ENCODE measurements at regions not wholly inside any gene's neighbourhood (a gene's known extent, or its start where the extent isn't known, plus 50 kb on each side); places are given as distances from the start of the nearest gene placed in this dataset.

DNA sequence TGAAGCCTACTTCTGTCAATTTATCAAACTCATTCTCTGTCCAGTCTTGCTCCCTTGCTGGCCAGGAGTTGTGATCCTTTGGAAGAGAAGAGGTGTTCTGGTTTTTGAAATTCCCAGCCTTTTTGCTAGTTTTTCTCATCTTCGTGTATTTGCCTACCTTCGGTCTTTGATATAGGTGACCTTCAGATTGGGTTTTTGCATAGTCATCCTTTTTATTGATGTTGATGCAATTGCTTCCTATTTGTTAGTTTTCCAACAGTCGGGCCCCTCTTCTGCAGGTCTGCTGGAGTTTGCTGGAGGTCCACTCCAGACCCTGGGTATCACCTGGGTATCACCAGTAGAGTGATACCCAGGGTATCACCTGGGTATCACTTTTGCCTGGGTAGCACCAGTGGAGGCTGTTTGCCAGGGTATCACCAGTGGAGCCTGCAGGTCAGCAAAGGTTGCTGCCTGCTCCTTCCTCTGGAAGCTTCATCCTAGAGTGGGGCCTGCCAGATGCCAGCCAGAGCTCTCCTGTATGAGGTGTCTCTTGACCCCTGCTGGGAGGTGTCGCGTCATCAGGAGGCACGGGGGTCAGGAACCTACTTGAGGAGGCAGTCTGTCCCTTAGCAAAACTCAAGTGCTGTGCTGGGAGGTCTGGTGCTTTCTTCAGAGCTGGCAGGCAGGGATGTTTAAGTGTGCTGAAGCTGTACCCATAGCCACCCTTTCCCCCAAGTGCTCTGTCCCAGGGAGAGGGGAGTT is 684.2 kb downstream of the PCDH18 start:
- DNase-seq (ENCODE audit: low spot score), result no peak

DNA sequence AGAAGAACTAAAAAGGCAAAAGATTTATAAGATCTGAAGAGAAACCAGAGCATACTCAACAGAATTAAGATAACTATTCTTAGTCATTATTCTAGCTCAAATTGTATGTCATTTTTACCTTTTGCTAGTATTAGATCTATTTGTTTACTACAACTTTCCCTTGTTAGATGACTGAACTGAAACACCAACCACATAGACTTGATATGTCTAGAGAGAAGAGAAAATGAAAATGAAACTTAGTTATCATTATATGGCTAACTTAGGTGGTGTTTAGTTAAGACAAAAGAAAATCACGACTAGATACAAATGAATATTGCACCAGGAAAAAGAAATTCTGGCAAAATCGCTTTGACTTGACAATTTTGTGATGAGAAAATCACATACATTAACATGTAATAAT is 690.8 kb downstream of the PCDH18 start:
- DNase-seq (ENCODE audit: low spot score), result no peak

DNA sequence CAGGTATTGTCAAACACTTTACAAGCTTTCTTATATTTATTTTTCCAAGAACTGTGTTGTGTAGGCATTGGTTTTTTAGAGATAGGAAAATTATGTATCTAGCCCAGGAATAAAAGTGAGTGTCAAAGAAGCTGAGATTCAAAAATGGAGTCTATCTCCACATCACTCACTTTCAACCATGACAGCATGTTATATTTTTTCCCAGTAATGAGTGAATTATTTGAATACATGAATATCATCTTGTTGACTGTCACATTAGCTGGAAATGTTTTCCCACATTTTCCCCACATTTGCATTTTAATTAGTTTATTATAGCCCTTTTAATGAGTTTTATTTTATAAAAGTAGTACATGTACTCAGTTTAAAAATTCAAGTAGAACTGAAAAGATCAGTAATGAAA is 693.7 kb downstream of the PCDH18 start:
- DNase-seq (ENCODE audit: low spot score), result no peak

DNA sequence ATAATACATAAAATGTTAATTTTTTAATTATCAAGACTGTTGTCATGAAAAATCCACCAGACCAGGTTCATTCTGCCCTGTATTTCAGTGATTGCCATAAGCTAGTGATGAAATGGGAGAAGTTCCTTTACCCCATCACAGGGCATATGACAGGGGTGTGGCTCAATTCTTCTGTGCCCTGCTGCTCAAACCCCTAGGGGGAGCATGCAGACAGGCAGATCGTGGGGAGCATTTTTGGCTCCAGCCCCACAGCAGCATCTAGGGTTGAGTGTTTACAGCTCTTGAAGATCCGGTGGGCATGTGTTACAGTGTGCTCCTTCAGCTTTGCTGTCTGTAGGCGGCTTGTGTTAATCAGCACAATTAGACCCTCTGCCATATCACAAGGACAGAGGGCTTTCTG is 700.7 kb downstream of the PCDH18 start:
- no peak for DNase-seq (ENCODE audit: low spot score)

DNA sequence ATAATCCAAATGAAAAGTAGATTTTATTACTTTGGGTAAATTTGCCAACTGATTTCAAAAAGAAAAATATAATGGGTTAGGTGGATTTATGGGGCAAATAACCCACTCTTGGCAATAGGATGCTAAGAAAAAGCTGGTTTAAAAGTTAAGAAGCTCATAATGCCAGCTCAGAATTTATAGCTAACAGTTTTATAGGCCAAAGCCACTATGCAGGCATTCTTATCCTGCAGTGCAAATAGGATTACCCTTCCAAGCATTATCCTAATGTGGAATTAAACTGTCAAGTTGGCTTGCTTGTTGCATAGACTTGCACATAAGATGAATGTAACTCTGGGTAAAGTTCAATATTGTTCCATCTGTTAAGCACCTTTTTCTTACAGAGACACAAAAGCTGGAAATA is 703.0 kb downstream of the PCDH18 start:
- DNase-seq (ENCODE audit: low spot score), result no peak

DNA sequence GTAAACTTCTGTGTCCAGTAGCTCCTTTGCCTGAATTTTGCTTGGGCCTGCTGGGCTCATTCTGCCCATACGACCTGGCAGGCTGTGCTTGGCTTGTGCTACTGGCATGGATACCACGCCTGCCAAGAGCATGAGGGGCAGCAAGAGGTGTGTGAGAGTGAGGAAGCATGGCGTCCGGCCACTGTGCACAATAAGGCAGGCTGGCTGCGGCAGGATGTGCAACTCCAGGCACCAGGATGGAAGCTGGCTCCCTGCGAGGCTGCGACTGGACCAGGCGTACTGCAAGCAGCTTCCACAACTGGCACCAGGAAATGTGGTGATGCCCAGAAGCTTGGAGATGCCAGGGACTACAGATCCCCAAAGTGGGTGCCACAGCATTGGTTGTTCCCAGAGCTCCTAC is 709.3 kb downstream of the PCDH18 start:
- DNase-seq (ENCODE audit: low spot score), result no peak

DNA sequence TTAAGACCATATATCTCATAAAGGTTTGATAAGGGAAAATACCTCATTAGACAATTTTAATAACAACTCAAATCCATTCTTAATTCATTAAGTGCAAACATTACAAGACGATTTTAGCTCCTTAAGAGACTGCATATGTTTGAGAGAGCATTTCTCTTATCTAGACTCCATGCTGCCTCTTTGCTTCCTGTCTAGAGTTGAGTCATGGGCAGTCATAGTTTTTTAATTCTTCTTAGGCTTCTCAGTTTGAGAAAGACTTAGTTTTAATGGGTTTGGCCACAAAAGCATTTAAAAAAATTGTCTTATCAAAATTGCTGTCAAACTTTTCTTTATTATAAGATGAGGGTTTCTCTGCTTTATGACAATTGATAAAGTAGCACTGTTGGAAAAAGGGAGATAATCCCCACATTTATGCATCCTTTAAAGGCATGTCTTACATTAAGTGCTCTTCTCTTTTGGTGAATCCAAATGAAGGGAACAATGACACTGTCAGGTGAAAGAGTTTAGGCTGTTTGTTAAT is 713.4 kb downstream of the PCDH18 start:
- DNase-seq (ENCODE audit: low spot score), result no peak

DNA sequence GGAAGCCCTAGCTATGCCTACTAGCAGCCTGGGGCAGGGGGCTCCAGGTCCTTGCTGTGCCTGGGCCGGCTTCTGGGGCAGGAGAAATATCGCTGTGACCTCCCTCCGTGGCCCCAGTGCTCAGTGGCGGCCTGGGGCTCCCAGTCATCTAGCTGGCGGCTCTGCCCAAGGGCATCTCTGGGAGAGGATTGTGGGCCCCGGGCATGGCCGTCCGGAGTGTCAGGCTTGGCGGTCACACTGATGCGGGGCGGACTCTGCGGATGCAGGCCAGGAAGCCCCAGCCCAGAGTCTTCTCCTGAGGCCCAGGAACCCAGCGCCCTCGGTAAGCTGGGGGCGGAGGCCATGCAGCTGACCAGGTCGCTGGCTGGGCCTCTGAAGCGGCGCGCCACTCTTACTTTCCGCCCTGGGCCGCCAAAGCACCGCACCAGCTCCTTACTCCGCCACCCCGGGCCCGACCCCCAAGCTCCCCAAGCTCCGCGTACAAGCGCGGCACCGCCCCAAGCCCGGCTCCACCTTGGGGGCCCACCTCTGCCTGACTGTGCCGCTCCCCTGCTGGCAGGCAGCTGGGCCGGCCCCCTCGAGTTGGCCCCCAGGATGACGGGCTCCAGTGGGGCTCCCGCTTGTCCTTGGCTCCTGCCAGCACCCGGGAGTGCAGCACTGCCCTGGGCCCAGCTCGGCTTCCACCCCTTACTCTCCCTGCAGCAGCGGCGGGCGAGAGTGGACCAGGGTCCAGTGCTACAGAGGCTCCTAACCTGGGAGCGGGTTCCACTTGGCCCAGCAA is 720.0 kb downstream of the PCDH18 start:
- DNase-seq (ENCODE audit: low spot score), result no peak

DNA sequence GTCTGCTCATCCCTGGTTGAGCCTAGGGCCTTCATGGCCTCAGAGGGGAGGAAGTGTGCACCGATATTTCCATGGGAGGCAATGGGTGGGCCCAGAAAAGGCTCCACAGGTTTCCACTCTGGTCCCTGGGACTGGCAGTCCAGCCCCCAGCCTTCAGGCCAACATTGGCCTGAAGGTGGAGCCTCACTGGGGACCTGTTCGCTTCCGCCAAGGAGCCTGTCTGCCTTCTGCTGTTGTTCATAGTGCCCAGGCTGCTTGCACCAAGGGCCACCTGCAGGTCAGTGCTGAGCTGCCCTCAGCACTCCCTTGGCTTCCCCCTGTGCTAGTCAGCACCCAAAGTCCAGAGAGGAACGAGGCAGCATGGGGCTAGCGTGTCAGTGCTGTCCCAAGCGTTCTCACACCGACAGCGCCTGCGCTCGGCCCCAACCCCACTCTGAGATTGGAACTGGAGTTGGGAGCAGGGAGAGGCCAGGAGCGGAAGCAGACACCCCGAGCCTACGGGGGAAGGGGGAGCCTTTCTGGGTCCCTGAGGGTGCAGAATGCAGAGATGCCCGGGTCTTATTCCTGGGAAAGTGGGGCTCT is 720.7 kb downstream of the PCDH18 start:
- no peak for DNase-seq (ENCODE audit: low spot score)

DNA sequence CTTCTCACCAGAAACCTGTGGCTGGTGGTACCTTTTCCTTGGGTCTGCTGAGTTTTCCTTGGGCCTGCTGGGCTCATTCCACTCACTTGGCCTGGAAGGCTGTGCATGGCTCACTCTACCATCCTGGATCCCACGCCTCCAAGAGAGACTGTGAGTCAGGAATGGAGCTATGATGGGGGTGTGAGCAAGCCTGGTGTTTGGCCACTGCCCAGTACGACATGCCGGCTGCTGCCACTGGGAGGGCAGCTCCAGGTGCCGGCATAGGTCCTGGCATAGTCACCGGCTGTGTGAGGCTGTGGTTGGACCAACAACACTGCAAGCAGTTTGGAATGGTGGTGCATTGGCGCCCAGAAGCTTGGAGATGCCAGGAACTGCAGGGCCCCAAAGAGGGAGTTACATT is 721.7 kb downstream of the PCDH18 start:
- DNase-seq (ENCODE audit: low spot score), result no peak

DNA sequence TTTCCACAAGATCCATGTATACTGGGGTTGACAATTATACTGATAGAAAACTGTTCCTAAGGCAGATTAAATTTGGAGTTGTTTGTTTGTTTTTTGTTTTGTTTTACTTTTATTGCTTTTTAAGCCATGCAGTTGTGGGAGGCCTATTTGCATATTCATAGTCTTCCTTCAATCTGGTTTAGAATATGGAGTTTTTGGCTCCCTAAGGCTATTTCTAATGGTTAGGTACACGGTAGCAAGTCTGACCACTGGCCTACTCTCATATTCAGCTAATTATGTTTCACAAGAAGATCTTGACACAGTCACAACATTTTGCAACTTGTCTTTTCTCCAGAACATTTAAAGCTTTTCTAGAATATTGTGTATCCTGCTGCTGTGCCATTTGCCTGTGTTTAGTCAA is 725.5 kb downstream of the PCDH18 start:
- no peak for DNase-seq (ENCODE audit: low spot score)

DNA sequence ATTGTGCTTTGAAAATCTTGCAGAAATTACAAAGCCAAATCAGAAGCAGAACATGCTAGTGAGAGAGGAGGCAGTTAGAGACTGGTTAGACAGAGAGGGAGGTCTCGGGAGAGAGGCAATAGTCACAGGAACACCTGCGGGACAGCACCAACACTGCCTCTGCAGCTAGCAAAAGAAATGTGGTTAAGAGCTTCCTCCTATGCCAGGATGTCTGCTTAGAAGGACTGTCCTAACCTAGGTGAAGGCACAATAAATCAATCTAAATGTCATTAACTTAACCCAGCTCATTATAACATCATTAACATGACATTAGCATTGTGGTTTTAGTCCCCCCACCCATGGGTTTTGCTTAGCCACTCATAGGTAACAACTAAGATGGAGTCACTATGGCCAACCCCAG is 726.7 kb downstream of the PCDH18 start:
- DNase-seq (ENCODE audit: low spot score), result no peak

DNA sequence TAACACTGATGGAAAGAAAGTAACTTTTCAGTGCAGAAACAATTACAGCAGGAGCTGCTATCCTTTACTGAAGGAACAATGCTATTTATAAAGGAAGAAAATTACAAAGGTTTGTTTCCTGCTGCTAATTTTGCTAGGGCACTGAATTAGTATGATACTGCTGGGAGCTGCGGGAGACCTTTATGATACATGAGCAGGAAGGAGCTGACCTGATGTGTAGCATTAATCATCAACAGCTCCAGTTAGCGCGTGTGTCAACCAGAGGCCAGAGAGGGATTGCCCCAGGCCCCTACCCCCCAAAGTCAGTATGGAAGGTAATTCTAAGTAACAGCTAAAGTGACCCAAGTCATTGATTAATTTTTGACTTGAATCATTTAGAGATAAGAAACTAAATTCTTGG is 728.9 kb downstream of the PCDH18 start:
- DNase-seq (ENCODE audit: low spot score), result no peak

DNA sequence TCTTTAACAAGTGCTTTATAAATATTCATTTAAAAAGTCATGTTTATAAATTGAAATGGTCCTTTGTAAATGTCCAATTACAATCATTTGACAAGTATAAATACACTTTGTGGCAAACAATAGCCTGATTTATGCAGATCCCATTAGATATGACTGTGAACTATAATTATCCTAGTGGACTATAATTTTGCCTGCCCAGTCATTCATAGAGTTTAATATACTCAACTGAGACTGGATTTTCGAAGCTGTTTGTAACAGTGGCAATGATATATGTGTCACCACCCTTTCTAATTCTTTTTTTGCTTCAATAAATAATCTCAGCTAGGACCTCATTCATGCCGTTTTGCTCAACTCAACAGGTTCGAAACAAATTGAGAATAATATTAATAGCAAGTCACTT is 732.0 kb downstream of the PCDH18 start:
- DNase-seq (ENCODE audit: low spot score), result no peak

DNA sequence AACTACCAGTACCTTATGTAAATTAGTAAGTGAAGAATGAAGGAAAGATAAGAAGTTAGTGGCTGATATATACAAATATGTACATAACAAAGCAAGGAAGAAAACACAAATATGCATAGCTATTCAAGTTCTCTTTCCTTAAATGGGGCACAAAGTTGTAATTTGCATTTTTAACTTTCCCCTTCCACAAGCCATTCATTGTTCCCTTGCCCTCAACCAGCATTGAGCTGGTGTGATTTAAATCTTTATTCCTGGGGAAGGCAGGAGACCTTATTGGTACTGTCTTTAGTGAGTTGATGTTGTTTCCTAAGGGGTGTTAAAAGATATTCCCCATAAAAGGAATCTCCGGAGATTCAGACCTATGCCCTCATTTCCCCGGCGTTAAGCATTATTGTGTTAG is 735.3 kb downstream of the PCDH18 start:
- no peak for DNase-seq (ENCODE audit: low spot score)

DNA sequence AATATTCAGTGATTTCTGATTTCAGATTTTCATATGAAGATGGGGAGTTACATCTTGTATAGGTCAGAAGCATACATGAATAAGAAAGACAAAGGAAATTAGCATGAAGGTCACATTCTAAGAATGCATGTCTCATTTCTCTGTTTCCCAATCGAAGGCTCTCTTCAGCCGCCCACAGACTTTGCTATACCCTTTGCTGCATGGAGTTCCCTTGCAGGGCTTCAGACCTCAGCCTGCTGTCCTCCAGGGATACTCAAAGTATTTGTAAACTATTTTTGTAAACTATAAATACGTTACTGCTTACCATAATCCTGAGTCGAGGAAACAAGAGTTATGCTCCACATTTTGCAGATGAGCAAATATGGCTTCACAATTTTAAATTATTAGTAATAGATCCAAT is 738.4 kb downstream of the PCDH18 start:
- no peak for DNase-seq (ENCODE audit: low spot score)

DNA sequence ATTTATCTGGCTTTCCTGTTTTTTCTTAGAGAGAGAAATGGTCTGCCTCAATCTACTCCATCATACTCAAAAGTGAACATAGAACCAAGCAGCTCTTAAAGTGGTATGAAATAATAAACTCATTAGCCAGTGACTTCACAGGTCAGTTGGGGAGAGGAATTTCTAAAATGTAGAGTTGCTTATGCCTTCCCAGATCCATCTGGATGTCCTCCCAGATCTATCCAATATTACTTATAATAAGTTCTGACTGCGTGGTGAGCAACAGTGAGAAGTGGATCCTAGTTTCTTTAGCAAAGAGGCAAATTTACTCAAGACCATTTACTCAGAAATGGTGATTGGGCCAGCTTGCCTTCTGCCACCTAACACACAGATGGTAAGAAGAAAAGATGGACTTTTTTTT is 748.0 kb downstream of the PCDH18 start:
- DNase-seq (ENCODE audit: low spot score), result no peak

DNA sequence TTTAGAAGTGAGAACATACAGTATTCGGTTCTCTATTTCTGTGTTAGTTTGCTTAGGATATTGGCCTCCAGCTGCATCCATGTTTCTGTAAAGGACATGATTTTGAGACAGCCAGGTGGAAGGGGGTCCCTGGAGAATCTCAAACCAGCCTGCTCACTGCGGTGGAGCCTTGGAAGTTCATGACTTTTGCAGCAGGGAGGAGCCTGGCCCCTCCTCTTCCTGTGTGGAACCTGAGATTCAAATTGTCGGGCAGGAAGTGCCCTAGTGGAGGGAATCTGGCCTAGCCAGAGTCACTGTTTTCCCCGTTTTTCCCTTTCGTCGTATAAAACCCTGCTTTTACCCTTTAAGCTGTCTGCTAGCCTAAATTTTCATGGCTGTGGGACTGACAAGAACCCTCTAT is 762.6 kb downstream of the PCDH18 start:
- no peak for DNase-seq (ENCODE audit: low spot score)

DNA sequence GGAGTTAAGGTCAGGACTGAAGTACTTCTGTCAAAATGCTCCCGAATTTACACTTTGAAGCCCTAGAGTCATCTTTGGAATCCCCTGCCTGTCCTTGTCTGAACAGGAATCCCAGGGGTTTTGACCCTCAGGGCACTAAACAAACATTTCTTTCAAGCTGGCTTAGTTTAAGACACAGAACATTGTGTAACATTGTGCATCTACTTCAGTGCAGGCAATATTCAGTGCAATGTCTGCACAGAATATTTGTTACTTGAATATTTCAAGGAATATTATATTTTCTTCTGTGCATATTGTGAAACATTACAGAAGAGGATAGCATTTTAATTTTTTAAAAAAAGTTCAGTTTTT is 763.4 kb downstream of the PCDH18 start:
- peak; percentile 10 for DNase-seq (ENCODE audit: low spot score)

DNA sequence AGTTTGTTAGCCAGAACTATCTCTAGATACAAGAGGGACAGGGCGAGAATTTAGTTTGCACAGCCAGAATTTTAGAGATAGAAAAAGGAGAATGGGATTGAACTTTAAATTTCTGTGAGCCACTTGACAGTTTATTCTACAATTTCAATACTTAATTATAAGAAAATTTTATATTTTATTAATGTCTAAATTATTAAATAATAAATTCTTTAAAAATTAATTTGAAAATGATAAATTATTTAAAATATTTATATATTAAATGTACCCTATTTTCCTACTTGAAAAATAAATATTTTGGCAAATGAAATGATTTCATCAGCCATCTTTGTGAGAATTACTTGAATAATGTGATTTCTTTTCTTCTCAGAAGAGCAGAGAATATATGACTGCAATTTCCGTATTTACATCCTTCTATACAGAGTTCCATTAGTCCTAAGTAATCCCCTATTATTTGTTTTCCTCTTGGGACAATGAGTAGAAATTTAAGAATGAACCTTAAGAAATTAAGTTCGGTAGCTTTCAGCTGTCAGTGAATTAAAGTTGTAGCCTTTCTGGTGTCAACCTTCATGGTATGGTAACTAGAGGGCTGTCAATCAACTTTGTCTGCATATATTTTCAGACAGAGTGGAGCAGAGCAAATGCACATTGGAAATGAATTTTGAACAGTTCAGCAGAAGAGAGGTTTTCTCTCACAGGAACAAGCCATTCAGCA is 763.9 kb downstream of the PCDH18 start:
- DNase-seq (ENCODE audit: low spot score), result no peak

DNA sequence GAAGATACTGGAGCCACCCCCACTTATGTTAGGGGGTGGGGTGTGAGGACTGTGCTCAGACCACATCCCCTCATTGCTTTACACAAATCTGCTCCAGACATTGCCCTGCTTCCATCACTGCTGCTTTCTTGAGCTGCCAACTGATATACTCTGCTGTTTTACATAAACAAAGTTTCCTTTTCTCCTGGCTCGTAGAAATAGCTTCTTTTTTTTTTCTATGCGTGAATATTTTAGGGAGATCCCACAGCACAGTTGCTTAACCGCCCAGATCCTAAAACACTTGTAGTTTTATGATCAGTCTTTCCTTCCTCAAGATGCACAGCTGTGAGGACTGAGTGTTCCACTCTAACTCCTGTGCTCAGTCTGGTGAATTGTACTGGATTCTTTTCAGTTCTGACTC is 768.4 kb downstream of the PCDH18 start:
- no peak for DNase-seq (ENCODE audit: low spot score)

DNA sequence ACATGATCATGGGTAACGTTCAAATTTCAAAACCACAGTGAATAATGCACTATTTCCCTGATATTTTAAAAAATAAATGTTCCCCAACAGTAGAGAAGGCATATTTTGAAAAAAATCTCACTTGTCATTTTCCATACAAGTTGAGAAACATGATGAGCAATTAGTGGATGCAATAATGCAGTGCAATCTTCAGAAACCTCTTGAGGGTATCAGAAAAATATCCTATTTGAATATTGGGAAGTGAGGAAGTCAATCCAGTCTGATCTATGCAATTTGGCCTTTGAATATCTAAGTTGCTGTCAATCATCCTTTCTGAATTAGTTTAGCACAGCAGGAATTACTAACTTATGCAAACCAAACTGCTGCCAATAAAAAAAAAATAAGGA is 776.8 kb downstream of the PCDH18 start:
- DNase-seq (ENCODE audit: low spot score), result no peak

Data from COLO829 (cell line).